ENCODE measurements at regions not wholly inside any gene's neighbourhood (a gene's known extent, or its start where the extent isn't known, plus 50 kb on each side); places are given as distances from the start of the nearest gene placed in this dataset.

GRCh38 chr12:48422060-48422459 is 50.3 kb upstream of the ANP32D start:
- WGBS, 2 donors: 79 to 84% methylated on average over 1 of the region's 1 CpG

More at GRCh38 chr12:48422060-48422459, 50.3 kb upstream of the ANP32D start:
- Histone ChIP-seq H3K27ac (no peak overlapping the region), H3K36me3 (no peaks in the 10 kb centered on the region), H3K4me1 (peaks cover 0 to 2% (median 0%) of the 10 kb centered on the region in 3 donors), H3K9me3 (no peaks in the 10 kb centered on the region), H3K27me3 (no peaks in the 10 kb centered on the region), H3K4me3 (no peak overlapping the region)
- FAIRE-seq (no peak), DNase-seq (no peak), ATAC-seq (no peak)
- TF ChIP-seq, protein P1, sequence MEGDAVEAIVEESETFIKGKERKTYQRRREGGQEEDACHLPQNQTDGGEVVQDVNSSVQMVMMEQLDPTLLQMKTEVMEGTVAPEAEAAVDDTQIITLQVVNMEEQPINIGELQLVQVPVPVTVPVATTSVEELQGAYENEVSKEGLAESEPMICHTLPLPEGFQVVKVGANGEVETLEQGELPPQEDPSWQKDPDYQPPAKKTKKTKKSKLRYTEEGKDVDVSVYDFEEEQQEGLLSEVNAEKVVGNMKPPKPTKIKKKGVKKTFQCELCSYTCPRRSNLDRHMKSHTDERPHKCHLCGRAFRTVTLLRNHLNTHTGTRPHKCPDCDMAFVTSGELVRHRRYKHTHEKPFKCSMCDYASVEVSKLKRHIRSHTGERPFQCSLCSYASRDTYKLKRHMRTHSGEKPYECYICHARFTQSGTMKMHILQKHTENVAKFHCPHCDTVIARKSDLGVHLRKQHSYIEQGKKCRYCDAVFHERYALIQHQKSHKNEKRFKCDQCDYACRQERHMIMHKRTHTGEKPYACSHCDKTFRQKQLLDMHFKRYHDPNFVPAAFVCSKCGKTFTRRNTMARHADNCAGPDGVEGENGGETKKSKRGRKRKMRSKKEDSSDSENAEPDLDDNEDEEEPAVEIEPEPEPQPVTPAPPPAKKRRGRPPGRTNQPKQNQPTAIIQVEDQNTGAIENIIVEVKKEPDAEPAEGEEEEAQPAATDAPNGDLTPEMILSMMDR (IDR thresholded peaks at IDR 0.05): no peak
- intact Hi-C loops (cut with DNase I): no loop called here

All from pancreas (tissue), 10 donors.